DMS153 (cell line): ENCODE measurements at regions not wholly inside any gene's neighbourhood (a gene's known extent, or its start where the extent isn't known, plus 50 kb on each side); places are given as distances from the start of the nearest gene placed in this dataset.

Experiments used
- DNase-seq: peaks from one replicate; lab custom pipeline; 2025; lab: John Stamatoyannopoulos, UW

DNA sequence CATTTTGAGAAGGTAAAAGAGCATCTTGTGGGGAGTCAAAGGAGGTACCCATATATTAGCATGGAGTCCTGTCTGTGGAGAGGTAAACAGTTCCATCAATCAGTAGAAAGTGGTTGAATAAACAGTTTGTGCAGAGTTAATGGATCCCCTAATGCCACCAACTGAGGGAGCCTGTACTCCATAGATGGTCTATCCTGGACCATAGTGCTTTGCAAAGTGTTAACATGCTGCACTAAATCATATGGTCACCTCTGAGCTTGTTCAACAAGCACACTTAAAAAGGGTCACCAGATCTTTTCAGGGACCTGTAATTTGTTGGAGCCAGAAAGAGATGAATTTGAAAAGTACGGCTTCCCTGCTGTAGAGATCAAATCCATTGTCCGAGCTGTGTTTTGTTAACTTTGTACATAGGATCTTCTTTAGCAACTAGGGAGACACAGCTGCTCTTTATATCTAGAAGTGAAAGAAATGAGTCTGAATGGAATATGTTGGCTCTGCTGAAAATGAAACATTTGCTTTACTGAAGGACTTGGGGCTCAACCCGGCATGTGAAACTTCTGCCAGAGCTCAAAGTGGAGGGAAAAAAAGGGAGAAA lies 366.4 kb downstream of the ETNK1 start:
- no peak for DNase-seq

DNA sequence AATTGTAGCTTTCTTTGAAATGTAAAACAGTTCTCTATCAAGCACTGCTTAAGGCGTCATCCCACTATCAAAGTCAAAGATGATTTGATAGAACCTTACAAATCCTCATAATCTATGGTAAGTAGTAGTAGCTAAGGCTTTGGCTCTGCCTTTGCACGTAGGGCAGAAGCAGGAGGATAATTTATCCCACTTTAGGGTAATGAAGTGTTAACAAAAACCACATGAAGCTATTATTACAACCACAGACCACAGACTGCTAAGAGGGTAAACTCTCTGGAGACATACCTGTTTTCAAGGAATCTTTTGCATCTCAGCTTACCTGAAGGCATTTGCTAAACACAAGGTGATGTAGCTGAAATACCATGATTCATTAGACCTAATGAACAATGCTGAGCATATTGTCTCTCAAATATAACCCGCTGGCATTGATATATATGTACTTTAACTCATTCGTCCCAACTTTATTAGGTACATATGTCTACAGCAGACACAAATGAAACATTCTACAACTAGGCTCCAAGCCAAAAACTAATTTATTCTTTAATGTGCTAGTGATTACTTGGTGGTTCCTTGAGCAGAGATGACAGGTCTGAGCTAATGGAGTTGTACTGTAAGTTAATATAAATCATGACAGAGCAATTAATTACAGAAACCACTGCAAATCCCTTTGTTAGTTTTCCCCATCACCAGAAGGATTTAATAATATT lies 368.8 kb downstream of the ETNK1 start:
- DNase-seq: no peak

DNA sequence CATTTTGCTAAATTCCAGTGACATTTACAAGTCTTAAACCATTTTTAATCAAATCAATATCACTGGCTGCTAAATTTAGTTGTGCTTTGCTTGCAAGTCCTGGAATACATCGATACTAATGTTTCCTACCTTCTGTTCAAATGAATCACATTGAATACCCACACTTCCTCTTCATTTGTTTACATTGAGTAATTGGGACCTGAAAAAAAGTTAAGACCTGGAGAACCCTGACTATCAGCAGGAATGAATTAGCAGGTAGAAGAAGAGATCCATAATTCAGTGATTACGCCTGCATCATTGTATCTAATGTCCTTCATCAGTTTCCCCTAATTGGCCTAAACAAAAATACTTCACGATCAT lies 369.3 kb downstream of the ETNK1 start:
- DNase-seq: no peak

DNA sequence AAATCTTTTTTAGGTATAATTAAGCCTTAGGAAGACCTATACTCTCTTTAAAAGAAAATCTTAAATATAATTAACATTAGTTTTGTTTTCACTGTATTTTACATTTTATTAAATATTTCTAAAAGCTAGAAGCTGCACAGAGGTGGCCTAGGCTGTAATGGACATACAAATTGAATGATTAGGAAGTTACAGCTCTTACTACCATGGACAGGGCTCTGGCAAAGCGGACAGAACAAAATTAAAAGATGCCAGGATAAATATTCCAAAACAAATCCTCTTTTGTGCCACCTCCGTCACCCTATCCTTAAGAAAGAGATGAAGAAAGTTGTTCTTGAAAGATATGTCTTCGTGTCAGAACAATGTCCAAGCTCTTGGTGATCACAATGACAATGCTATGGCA lies 376.5 kb downstream of the ETNK1 start:
- no peak for DNase-seq

DNA sequence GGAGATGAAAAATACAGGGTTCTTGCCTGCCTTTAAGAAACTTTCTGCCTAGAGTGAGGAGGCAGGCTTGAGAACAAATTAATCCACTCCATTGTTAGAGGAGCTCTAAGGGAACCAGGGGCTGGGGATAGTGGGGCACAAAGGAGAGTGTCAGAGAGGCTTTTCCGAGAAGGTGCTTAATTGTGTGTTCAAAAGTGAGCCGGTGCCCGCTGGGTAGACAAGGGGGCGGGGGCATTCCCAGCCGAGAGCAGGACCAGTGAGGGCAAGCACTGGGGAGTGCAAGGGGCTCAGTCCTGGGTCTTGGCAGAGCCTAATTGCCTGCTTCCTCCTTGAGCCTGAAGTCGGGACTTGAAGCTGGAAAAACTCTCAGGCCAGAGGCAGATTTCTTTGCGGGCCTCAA lies 377.4 kb downstream of the ETNK1 start:
- no peak for DNase-seq

DNA sequence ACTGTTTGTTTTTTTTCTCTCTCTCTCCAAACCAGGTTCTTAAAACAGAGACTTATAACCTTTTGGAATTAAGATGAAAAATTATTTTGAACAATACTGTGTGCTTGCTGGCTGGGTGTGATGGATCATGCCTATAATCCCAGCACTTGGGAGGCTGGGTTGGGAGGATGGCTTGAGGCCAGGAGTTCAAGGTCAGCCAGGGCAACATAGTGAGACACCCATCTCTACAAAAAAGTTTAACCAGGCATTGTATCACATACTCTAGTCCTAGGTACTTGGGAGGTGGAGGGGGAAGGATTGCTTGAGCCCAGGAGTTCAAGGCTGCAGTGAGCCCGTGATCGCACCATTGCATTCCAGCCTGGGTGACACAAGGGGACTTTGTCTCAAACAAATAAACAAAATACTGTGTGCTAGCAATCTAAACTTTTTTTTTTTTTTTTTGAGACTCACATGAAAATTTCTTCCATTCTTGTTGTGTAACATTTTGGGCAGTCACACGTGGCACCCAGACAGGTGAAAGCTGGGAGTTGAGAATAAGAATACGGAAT lies 379.6 kb downstream of the ETNK1 start:
- DNase-seq: no peak

DNA sequence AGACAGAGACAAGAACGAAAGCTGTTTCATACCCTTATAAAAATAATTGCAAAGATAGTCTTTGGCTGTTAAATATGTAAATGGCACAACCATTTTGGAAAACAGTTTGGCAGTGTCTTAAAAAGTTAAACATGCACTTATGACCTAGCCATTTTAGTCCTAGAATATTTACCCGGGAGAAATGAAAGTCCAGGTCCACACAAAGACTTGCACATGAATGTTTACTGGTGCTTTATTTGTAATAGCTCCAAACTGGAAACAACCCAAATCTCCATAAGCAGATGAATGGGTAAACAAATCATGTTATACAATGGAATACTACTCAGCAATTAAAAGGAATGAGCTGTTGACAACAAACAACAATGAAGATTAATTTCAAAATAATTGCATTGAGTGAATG lies 380.4 kb downstream of the ETNK1 start:
- DNase-seq: no peak

DNA sequence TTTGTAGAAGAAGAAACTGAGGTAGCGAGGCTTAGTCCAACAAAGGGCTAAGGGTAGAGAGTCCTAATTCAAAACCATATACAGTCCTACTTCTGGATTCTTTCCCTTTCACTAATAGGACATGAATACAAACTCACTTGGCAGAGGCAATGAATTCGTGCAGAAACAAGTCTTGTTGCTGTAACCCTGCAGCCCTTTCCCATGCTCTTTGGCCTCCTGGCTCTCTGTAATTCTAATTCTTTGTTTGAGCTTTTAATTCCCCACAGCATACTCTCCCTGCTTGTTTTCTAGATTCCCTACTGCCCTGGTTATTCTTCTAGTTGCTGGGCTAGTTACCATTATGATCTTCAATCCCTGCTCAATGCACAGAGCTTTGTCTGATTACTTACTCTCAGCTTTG lies 381.4 kb downstream of the ETNK1 start:
- DNase-seq: no peak

DNA sequence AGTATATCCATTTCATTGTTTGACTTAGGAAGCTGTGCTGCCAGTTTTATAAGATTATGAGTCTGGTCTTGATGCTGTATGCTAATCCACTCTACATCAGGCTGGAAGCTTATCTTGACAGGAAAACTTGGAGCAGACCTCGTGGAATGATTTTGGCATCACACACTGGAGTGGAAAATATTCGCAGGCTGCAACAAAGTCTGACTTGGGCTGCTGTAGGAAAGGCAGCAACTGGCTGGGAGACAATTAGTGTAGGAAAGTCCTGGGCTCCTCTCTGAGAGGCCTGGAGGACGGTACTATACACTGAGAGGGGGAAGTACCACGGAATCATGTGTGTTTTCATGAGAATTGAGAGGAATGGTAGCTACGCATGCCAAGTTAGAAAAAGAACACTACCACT lies 383.7 kb downstream of the ETNK1 start:
- no peak for DNase-seq

DNA sequence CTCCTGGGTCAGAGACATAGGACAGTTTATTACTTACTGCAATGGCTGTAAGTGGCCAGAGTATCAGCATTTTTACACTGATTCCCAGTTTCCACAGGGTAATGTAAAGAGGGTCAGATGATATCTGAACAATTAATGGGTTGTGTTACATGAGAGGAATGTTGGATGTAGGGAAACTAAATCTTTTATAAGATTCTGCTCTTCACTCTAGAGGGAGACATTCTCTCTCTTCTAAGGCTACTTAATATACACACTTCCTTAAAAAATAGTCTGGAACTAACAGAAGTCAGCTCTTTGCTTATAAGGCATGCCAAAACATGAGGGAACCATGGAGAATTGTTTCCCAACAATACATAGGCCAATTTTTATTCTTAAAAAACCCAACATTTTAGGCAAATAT lies 389.8 kb downstream of the ETNK1 start:
- no peak for DNase-seq

DNA sequence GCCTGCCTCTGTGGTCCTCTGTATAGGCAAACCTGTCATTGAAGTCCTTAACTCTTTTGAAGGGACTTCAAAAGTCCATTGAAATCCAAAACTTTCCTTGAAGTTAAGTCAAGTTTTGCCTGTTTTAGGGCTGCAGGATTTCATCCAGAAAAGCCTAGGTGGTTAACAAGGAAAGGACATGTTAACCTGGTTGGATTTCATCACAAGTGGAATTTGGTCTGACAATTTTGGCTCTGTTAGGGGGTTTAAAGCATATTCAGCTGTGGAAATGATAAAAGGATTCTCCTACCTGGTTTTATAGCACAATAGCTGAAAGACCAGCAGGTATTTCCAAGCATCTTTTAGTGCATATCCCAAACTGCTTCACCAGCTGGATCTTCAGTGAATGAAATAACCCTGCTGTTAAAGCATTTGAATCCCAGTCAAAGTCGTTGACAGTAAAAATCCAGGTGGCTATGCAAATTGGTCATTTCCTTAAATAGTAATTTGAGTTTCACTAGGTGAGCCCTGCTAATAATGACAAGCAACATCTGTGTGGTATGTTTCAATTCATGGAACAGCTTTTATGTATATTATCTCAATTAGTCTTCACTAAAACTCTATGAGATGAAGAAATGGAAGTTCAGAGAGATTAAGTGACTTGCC lies 400.5 kb downstream of the ETNK1 start:
- no peak for DNase-seq

DNA sequence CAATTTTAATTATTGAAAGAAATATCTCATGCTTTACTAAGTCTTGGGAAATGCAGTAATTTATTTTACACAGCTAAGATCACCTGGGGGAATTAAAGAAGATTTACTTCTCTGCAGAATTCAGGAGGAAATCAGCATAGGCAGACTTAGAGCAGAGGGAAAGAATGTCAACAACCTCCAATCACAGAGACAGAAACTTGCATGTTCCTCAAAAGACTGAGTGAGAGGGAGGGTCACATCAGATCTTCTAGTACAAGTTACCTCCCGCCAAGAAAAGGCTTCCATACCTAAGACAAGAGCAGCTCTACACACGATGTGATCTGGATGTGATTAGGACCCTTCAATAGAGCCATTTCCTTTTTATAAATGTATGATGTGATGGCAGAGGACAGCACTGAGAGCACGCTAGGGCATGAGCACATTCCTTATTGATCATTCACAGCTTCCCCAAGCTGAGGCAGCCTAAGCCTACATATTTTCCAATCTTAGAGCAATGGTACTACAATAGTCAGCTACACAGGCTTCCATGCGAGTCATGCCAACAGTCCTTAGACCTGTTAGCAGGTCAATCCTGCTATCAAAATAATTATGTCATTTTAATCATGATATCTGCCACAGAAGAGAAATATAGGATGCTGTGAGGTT lies 403.3 kb downstream of the ETNK1 start:
- no peak for DNase-seq

DNA sequence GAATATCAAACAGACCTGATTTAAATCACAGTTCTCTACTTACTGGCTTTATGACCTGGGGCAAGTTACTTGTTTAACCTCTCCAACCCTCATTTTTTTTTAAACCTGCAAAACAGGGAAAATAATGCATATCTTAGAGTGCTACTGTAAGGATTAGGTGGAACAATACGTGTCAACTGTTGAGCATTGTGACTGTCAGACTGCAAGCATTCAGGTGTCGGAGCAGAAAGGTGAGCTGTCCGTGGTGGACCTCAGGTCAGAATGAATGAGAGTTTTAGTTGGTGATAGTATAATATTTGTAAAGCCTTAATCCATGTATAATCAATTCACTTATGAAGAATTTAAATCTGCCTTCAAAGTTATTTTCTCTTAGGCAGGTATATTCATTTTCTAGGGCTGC lies 404.2 kb downstream of the ETNK1 start:
- DNase-seq: no peak

DNA sequence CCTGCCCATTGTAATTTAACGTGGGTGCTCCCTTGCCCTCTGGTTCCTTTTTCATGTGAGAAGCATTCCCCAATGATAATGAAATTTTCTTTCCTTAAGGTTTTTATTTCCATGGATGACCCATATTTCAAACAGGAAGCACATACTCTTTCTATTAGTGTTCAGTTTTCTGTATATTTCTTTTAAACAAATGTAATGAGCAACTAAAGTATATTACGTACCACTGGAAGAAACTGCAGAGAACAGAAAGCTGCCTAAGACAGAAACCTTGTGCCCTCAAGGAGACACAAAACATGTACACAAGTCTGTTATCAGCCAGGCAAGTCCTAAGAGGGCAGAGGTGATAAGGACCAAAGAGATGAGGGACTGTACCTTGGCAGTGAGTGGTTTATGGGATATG lies 414.9 kb downstream of the ETNK1 start:
- no peak for DNase-seq

DNA sequence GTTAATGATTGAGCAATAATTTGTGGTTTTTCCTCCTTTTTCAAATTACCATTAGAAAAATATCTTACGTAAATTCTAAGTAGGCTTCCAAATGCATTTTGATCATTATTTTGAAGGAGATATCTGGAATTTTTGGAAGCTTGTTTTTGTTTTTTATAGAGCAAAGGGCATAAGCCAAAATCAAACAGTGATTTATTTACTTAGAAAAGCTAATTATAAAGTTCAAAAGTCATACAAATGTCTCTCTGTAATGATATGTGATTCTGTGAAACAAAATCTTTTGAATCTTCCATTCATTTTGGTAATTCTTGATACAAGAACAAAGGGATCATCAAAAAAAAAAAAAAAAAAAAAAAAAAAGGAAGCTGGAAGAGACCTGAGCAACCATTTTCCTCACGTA lies 416.8 kb downstream of the ETNK1 start:
- DNase-seq: no peak

DNA sequence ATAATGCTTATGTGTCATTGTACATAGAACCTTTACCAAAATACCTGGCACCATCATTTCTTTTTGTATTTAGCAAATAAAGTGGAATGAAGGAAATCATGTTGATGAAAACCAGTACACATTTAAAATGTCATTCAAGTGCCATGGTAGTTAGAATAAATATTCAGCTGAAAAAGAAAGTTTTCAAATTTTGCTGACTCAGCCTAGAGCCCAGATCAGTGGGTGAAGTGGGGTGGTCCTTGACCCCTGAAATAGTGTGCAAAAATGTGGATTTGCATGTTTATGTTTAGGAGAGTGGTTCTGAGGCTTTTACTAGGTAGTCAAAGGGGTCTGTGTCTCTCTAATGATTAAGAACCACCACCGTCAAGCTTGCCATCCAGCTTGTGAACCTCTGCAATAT lies 418.7 kb downstream of the ETNK1 start:
- no peak for DNase-seq

DNA sequence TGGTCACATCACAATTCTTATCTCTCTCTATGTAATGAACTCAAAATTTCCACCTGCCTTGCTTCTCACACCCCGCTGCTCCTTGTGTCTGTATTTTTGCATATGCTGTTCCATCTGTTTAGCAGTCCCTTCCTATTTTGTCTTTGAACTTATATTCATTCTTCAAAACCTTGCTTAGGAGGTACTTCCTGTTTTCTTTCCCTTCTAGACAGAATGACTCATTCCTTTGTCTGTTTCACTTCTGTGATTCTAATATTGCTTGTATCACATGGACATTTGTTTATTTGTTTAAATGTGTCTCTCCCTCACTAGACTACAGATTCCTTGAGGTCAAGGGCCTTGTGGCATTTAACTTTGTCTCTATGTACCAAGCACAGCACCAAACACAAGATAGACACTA lies 424.2 kb downstream of the ETNK1 start:
- no peak for DNase-seq

DNA sequence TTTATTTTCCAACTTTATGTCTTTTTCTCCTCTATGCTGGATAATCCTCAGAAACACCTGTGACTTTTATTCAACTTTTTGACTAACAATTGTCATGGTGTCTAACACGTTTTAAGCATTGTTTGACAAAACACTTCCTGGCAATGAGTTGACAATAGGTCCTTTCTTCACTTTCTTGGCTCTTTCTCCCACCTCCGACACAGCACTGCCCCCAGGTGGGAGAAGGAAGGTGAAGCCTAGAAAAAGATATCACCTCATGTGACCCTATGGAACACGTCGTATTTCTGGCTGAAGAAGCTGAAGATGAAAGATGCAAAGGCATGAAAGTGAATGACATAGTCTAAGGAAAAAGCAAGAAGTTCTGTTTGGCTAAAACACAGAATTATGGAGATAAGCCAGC lies 430.0 kb downstream of the ETNK1 start:
- DNase-seq: no peak

DNA sequence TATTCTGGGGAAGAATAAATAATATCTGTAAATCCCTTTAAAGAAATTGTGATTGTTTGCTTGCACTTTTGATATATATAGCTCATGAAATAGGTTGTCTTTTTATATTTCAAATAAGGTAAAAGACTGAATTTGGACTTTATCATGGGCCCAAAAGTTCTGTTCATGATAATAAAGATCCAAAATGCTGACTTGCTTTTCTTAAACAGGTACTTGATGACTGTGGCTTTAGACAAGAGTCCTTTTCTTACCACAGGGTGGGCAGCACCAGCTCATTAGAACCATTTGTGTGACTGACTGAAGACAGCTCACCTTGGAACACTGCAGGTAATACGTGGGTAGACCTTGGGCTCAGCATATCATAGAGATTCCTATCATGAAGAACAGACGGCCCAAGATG lies 432.6 kb downstream of the ETNK1 start:
- no peak for DNase-seq

DNA sequence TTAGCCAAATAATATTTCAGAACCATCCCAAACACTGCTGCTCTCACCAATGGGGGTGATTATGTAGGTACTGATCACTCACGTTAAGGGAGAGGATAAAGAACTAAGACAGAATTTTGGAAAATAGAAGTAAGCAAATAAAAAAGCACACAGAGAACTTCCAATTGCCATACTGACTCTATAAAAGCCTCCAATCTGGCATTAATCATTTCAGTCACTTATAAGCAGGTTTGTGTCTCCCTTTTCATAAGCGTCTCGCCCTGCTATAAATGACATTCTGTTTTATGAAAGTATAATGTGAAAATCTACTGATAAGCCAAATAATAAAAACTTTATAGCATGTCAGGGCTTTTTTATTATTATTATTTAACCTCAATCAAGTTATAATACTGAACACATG lies 435.2 kb downstream of the ETNK1 start:
- no peak for DNase-seq

DNA sequence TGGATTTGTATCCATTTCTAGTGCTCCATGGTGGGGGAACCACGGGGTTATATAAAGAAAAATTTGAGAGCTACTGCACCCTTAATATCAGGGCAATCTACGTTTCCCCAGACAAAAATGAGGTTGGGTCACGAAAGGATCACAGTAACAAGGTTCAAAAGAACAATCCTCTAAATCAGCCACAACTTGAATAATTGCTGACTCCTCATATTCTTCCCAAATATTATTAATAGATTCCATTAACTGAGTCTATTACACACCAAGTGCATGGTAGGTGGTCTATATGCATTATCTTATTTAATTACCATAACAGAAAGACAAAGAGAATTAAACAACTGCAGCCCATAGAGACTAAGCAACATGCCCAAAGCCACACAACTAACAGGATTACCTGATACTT lies 438.2 kb downstream of the ETNK1 start:
- no peak for DNase-seq

DNA sequence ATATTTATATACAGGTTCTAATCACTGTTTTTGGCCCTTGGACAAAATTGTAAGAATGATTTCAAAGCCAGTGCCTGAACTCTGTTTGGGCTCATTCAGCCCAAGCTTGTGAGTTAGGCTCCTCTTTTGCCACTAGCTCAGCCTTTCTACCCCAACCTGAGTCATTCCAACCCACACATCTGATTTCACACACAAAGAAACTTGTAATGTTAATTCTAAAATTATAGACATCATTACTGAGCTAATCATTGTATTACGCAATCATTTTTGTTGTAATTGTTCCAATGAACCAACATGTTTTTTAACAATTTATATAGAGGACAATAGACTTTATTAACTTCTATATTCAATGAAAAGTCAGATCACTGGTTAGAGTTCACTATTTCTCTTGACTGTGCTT lies 441.1 kb downstream of the ETNK1 start:
- no peak for DNase-seq

DNA sequence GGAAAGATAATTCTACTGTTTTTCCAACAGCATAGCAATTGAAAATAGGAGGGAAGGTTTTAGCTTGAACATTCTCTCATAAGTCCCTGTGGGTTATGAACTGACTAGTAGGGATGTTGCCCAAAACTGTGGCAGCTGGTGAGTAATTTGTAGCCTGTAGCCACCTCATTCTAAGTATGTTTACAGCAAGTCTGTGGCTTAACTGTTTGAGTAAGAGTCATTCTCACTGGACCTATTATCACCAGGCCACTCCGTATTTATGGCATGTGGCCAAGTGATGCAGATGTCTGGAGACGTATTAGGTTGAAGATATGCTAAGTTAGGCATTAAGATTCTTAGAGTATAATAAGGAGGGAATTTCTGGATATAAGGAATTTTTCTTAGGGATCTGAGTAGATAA lies 458.3 kb downstream of the ETNK1 start:
- peak; percentile 17 for DNase-seq
